ENCODE measurements at regions not wholly inside any gene's neighbourhood (a gene's known extent, or its start where the extent isn't known, plus 50 kb on each side); places are given as distances from the start of the nearest gene placed in this dataset.

- no peak for DNase-seq
- WGBS, 2 donors: 95 to 97% methylated on average over 2 of the region's 2 CpGs
- Histone ChIP-seq H3K9me3 (ENCODE audit: control insufficient read depth, low read length) (no peaks in the 10 kb centered on the region), H3K4me3 (ENCODE audit: low read length in 2 of 2) (no peak overlapping the region), H3K4me1 (ENCODE audit: control insufficient read depth in 1 of 2, insufficient read depth in 2 of 2, low read length in 2 of 2) (no peaks in the 10 kb centered on the region), H3K36me3 (ENCODE audit: control insufficient read depth in 1 of 2, insufficient read depth in 2 of 2, low read length in 1 of 2) (no peaks in the 10 kb centered on the region), H3K27me3 (ENCODE audit: control insufficient read depth in 1 of 2, insufficient read depth in 2 of 2, low read length in 1 of 2) (no peaks in the 10 kb centered on the region), H3K27ac (ENCODE audit: low read depth in 1 of 2, low read length in 2 of 2) (no peak overlapping the region)
- no peak for ATAC-seq (ENCODE audit: low FRiP score)
- intact Hi-C loops (cut with DNase I): no loop called here
These were observed 123.8 kb upstream of the CMC1 start for GRCh38 chr3:28117598-28117997.

GRCh38 chr3:28118087-28118486, 123.3 kb upstream of the CMC1 start:
- WGBS, 2 donors: 93 to 96% methylated on average over 1 of the region's 1 CpG
- intact Hi-C loops (cut with DNase I): no loop called here
- no peak for ATAC-seq (ENCODE audit: low FRiP score)

GRCh38 chr3:28122227-28122626, 119.2 kb upstream of the CMC1 start:
- H3K36me3 ChIP-seq (ENCODE audit: control insufficient read depth in 1 of 2, insufficient read depth in 2 of 2, low read length in 1 of 2): no peaks in the 10 kb centered on the region
- H3K4me3 ChIP-seq (ENCODE audit: low read length in 2 of 2): no peak overlapping the region
- intact Hi-C loops (cut with DNase I): no loop called here
- 3 to 4% methylated on average over 4 of the region's 4 CpGs for WGBS, 2 donors
- H3K27ac ChIP-seq (ENCODE audit: low read depth in 1 of 2, low read length in 2 of 2): no peak overlapping the region
- ATAC-seq (ENCODE audit: low FRiP score) (no peak), DNase-seq (no peak)
- no peaks in the 10 kb centered on the region for H3K9me3 ChIP-seq (ENCODE audit: control insufficient read depth, low read length)
- H3K27me3 ChIP-seq (ENCODE audit: control insufficient read depth in 1 of 2, insufficient read depth in 2 of 2, low read length in 1 of 2): no peaks in the 10 kb centered on the region
- H3K4me1 ChIP-seq (ENCODE audit: control insufficient read depth in 1 of 2, insufficient read depth in 2 of 2, low read length in 2 of 2): no peaks in the 10 kb centered on the region

More at GRCh38 chr3:28118087-28118486, 123.3 kb upstream of the CMC1 start:
- DNase-seq: no peak
- Histone ChIP-seq H3K9me3 (ENCODE audit: control insufficient read depth, low read length) (no peaks in the 10 kb centered on the region), H3K4me3 (ENCODE audit: low read length in 2 of 2) (no peak overlapping the region), H3K27me3 (ENCODE audit: control insufficient read depth in 1 of 2, insufficient read depth in 2 of 2, low read length in 1 of 2) (no peaks in the 10 kb centered on the region), H3K36me3 (ENCODE audit: control insufficient read depth in 1 of 2, insufficient read depth in 2 of 2, low read length in 1 of 2) (no peaks in the 10 kb centered on the region), H3K4me1 (ENCODE audit: control insufficient read depth in 1 of 2, insufficient read depth in 2 of 2, low read length in 2 of 2) (no peaks in the 10 kb centered on the region), H3K27ac (ENCODE audit: low read depth in 1 of 2, low read length in 2 of 2) (no peak overlapping the region)

GRCh38 chr3:28124882-28125281, 116.5 kb upstream of the CMC1 start:
- Histone ChIP-seq H3K4me1 (ENCODE audit: control insufficient read depth in 1 of 2, insufficient read depth in 2 of 2, low read length in 2 of 2) (no peaks in the 10 kb centered on the region), H3K36me3 (ENCODE audit: control insufficient read depth in 1 of 2, insufficient read depth in 2 of 2, low read length in 1 of 2) (no peaks in the 10 kb centered on the region), H3K4me3 (ENCODE audit: low read length in 2 of 2) (no peak overlapping the region), H3K27me3 (ENCODE audit: control insufficient read depth in 1 of 2, insufficient read depth in 2 of 2, low read length in 1 of 2) (no peaks in the 10 kb centered on the region), H3K27ac (ENCODE audit: low read depth in 1 of 2, low read length in 2 of 2) (no peak overlapping the region), H3K9me3 (ENCODE audit: control insufficient read depth, low read length) (no peaks in the 10 kb centered on the region)
- no peak for DNase-seq
- 46 to 60% methylated on average over 3 of the region's 3 CpGs for WGBS, 2 donors
- ATAC-seq (ENCODE audit: low FRiP score): no peak
- intact Hi-C loops (cut with DNase I): no loop called here

- intact Hi-C loops (cut with DNase I): no loop called here
These were observed 116.1 kb upstream of the CMC1 start for GRCh38 chr3:28125342-28125741.

GRCh38 chr3:28130836-28131235, 110.6 kb upstream of the CMC1 start:
- Histone ChIP-seq H3K36me3 (ENCODE audit: control insufficient read depth in 1 of 2, insufficient read depth in 2 of 2, low read length in 1 of 2) (no peaks in the 10 kb centered on the region), H3K4me1 (ENCODE audit: control insufficient read depth in 1 of 2, insufficient read depth in 2 of 2, low read length in 2 of 2) (no peaks in the 10 kb centered on the region), H3K27ac (ENCODE audit: low read depth in 1 of 2, low read length in 2 of 2) (no peak overlapping the region), H3K4me3 (ENCODE audit: low read length in 2 of 2) (no peak overlapping the region), H3K27me3 (ENCODE audit: control insufficient read depth in 1 of 2, insufficient read depth in 2 of 2, low read length in 1 of 2) (no peaks in the 10 kb centered on the region), H3K9me3 (ENCODE audit: control insufficient read depth, low read length) (no peaks in the 10 kb centered on the region)
- no peak for DNase-seq
- intact Hi-C loops (cut with DNase I): no loop called here
- 95 to 96% methylated on average over 2 of the region's 2 CpGs for WGBS, 2 donors
- no peak for ATAC-seq (ENCODE audit: low FRiP score)

More at GRCh38 chr3:28125342-28125741, 116.1 kb upstream of the CMC1 start:
- H3K27ac ChIP-seq (ENCODE audit: low read depth in 1 of 2, low read length in 2 of 2): no peak overlapping the region
- no peaks in the 10 kb centered on the region for H3K9me3 ChIP-seq (ENCODE audit: control insufficient read depth, low read length)
- H3K4me3 ChIP-seq (ENCODE audit: low read length in 2 of 2): no peak overlapping the region
- no peaks in the 10 kb centered on the region for H3K27me3 ChIP-seq (ENCODE audit: control insufficient read depth in 1 of 2, insufficient read depth in 2 of 2, low read length in 1 of 2)
- H3K36me3 ChIP-seq (ENCODE audit: control insufficient read depth in 1 of 2, insufficient read depth in 2 of 2, low read length in 1 of 2): no peaks in the 10 kb centered on the region
- H3K4me1 ChIP-seq (ENCODE audit: control insufficient read depth in 1 of 2, insufficient read depth in 2 of 2, low read length in 2 of 2): no peaks in the 10 kb centered on the region
- DNase-seq (no peak), ATAC-seq (ENCODE audit: low FRiP score) (no peak)

GRCh38 chr3:28132941-28133340, 108.5 kb upstream of the CMC1 start:
- no peaks in the 10 kb centered on the region for H3K36me3 ChIP-seq (ENCODE audit: control insufficient read depth in 1 of 2, insufficient read depth in 2 of 2, low read length in 1 of 2)
- ATAC-seq (ENCODE audit: low FRiP score) (no peak), DNase-seq (no peak)
- no peaks in the 10 kb centered on the region for H3K27me3 ChIP-seq (ENCODE audit: control insufficient read depth in 1 of 2, insufficient read depth in 2 of 2, low read length in 1 of 2)
- no peak overlapping the region for H3K4me3 ChIP-seq (ENCODE audit: low read length in 2 of 2)
- no peaks in the 10 kb centered on the region for H3K4me1 ChIP-seq (ENCODE audit: control insufficient read depth in 1 of 2, insufficient read depth in 2 of 2, low read length in 2 of 2)
- intact Hi-C loops (cut with DNase I): no loop called here
- H3K9me3 ChIP-seq (ENCODE audit: control insufficient read depth, low read length): no peaks in the 10 kb centered on the region
- 73 to 79% methylated on average over 5 of the region's 5 CpGs for WGBS, 2 donors
- H3K27ac ChIP-seq (ENCODE audit: low read depth in 1 of 2, low read length in 2 of 2): no peak overlapping the region

GRCh38 chr3:28134198-28134597, 107.2 kb upstream of the CMC1 start:
- H3K4me3 ChIP-seq (ENCODE audit: low read length in 2 of 2): no peak overlapping the region
- intact Hi-C loops (cut with DNase I): no loop called here
- no peaks in the 10 kb centered on the region for H3K27me3 ChIP-seq (ENCODE audit: control insufficient read depth in 1 of 2, insufficient read depth in 2 of 2, low read length in 1 of 2)
- no peak for ATAC-seq (ENCODE audit: low FRiP score)
- 91 to 95% methylated on average over 1 of the region's 1 CpG for WGBS, 2 donors
- H3K9me3 ChIP-seq (ENCODE audit: control insufficient read depth, low read length): no peaks in the 10 kb centered on the region
- no peaks in the 10 kb centered on the region for H3K36me3 ChIP-seq (ENCODE audit: control insufficient read depth in 1 of 2, insufficient read depth in 2 of 2, low read length in 1 of 2)
- H3K27ac ChIP-seq (ENCODE audit: low read depth in 1 of 2, low read length in 2 of 2): no peak overlapping the region
- peaks cover 0 to under 1% of the 10 kb centered on the region in 2 donors for H3K4me1 ChIP-seq (ENCODE audit: control insufficient read depth in 1 of 2, insufficient read depth in 2 of 2, low read length in 2 of 2)
- no peak for DNase-seq

GRCh38 chr3:28134792-28135375, 106.5 kb upstream of the CMC1 start:
- ATAC-seq (ENCODE audit: low FRiP score) (no peak), DNase-seq (no peak)
- 89 to 93% methylated on average over 3 of the region's 3 CpGs for WGBS, 2 donors
- no peaks in the 10 kb centered on the region for H3K36me3 ChIP-seq (ENCODE audit: control insufficient read depth in 1 of 2, insufficient read depth in 2 of 2, low read length in 1 of 2)
- H3K27ac ChIP-seq (ENCODE audit: low read depth in 1 of 2, low read length in 2 of 2): no peak overlapping the region
- no peaks in the 10 kb centered on the region for H3K27me3 ChIP-seq (ENCODE audit: control insufficient read depth in 1 of 2, insufficient read depth in 2 of 2, low read length in 1 of 2)
- no peaks in the 10 kb centered on the region for H3K9me3 ChIP-seq (ENCODE audit: control insufficient read depth, low read length)
- no peak overlapping the region for H3K4me3 ChIP-seq (ENCODE audit: low read length in 2 of 2)
- intact Hi-C loops (cut with DNase I): no loop called here
- H3K4me1 ChIP-seq (ENCODE audit: control insufficient read depth in 1 of 2, insufficient read depth in 2 of 2, low read length in 2 of 2): peaks cover 0 to 2% of the 10 kb centered on the region in 2 donors

Measured in aorta (tissue), 5 donors.